Ureter (tissue), 1 donor: ENCODE measurements at regions not wholly inside any gene's neighbourhood (a gene's known extent, or its start where the extent isn't known, plus 50 kb on each side); places are given as distances from the start of the nearest gene placed in this dataset.

Source experiments
- DNase-seq: peaks from one replicate; pipeline ENCODE4 v3.0.0-alpha.2; 2020; ENCODE audit warnings: low spot score
- donor health status: DM: yes; HTN: yes; CAD: no.

DNA sequence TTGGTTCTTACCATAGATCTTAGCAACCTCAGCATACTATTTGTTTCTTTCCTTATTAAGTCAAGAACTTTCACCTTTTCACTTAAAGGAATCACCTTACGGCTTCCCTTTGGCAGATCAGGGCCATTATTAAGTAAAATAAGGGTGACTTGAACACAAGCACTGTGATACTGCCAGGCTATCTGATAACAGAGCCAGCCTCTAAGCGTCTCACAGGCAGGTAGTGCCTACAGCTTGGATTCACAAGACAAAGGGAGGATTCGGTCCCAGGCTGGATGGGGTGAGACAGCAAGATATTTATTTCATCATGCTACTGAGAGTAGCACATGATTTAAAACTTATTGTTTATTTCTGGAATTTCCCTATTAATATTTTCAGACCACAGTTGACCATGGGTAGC lies 218.6 kb downstream of the FOXO1 start:
- no peak for DNase-seq

DNA sequence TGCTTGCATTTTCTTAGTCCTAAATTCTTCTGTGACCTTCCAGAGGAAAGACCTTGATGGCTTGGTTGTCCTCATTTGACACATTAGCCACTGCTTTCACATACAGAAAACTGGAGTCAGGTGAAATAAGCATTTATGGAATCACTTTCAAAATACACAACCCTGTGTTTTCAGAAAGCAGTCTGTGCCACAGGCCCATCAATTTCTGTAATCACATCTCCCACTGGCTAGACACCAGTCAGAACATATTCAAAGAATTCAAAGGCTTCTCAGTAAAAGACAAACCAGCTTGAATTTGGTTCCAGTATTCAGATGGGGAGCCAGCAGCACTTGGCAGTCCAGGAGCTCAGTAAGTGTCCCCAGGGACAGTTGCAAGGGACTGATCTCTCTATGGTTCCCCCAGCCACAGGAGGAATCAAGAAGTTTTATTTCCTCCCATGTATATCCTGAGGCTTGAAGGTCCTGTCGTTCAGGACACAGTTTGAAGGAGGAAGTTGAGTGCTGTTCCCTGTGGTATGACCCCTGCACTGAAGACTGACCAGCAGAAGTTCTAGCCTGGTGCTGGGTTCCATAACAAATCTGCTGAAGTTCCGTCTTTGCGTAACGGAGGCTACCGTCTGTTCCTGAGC lies 214.3 kb downstream of the FOXO1 start:
- DNase-seq, result no peak

GRCh38 chr13:40452741-40453334 lies 213.6 kb downstream of the FOXO1 start:
- DNase-seq, result no peak

- no peak for DNase-seq
These were observed 213.0 kb downstream of the FOXO1 start for GRCh38 chr13:40453351-40454021.

GRCh38 chr13:40456397-40456953 lies 210.0 kb downstream of the FOXO1 start:
- no peak for DNase-seq

GRCh38 chr13:40456979-40457553 lies 209.4 kb downstream of the FOXO1 start:
- DNase-seq, result no peak

- DNase-seq, result no peak
These were observed 208.3 kb downstream of the FOXO1 start for GRCh38 chr13:40457929-40458719.

- no peak for DNase-seq
These were observed 207.8 kb downstream of the FOXO1 start for GRCh38 chr13:40458720-40458990.

DNA sequence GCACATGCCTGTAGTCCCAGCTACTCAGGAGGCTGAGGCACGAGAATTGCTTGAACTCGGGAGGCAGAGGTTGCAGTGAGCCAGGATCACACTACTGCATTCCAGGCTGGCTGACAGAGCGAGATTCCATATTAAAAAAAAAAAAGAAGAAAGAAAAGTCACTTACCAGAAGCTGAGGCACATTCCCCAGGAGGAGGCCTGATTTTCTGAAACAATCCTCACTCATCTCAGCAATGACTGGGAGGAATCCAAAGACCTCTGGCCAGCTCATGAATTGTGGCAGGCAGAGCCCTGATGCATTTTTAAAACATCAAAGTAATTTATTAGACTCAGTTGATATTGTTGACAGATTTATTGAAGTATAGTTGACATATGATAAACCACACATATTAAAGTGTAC lies 206.3 kb downstream of the FOXO1 start:
- DNase-seq, result no peak

DNA sequence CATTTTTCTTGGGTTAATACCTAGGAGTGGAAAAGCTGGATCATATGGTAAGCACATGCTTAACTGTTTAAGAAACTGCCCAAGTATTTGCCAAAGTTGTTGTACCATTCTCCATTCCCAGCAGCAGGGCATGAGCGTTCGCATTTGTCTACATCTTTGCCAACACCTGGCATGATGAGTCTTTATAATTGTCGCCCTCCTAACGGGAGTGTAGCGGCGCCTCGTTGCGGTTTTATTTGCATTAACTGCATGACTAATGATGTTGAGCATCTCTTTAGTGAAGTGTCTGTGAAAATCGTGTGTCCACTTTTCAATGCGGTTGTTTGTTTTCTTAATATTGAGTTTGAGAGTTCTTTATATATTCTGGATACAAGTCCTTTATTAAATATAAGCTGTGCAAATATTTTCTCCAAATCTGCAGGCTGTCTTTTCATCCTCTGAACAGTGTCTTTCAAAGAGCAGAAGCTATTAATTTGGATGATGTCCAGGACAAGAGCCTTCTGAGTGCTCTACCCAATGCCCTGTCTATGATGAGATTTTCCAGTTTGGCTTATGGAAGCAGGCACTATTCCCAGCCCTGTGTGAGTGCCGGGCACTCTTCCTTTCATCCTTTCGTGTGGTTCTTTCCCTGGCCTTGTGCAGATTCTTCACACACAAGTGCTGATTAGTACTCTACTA lies 202.0 kb downstream of the FOXO1 start:
- no peak for DNase-seq

DNA sequence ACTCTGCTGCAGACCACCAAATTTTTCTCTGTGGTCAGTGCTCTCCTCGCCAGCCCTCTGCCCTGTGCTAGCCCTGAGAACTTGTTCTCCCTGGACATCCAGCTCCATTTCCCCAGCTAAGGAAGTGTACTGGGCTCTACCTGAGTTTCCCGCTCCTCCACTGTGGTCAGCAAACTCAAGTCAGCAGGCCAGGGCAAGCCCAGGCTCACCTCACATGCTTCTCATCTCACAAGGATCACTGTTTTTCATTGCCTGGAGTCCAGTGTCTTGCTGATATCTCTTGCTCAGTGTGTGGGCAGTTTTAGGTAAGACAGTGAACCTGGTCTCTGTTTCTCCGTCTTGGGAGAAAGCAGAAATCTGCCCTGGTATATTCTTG lies 201.4 kb downstream of the FOXO1 start:
- no peak for DNase-seq

GRCh38 chr13:40466272-40466671 lies 200.2 kb downstream of the FOXO1 start:
- no peak for DNase-seq

- no peak for DNase-seq
These were observed 198.1 kb downstream of the FOXO1 start for GRCh38 chr13:40468227-40468838.

- DNase-seq, result no peak
These were observed 196.7 kb downstream of the FOXO1 start for GRCh38 chr13:40469581-40470310.

GRCh38 chr13:40470660-40471059 lies 195.8 kb downstream of the FOXO1 start:
- DNase-seq, result no peak

DNA sequence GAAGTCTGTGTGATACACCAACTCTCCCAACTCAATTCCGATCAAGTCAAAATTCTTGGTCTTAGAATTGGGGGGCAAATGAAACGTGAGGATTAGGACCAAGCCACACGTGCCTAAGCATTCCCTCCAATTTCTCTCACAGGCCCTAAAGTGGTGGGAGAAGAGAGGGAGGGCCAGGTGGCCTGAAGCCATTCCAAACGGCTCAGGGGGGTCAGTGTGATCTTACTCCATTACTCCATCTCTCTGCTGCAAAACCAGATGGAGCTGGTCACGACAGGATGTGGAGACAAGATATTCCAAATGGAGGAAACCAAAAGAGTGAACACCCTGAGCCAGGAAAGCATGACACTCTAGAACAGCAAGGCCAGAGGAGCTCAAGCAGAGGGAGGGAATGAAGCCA lies 195.4 kb downstream of the FOXO1 start:
- no peak for DNase-seq

GRCh38 chr13:40471911-40472310 lies 194.5 kb downstream of the FOXO1 start:
- no peak for DNase-seq

DNA sequence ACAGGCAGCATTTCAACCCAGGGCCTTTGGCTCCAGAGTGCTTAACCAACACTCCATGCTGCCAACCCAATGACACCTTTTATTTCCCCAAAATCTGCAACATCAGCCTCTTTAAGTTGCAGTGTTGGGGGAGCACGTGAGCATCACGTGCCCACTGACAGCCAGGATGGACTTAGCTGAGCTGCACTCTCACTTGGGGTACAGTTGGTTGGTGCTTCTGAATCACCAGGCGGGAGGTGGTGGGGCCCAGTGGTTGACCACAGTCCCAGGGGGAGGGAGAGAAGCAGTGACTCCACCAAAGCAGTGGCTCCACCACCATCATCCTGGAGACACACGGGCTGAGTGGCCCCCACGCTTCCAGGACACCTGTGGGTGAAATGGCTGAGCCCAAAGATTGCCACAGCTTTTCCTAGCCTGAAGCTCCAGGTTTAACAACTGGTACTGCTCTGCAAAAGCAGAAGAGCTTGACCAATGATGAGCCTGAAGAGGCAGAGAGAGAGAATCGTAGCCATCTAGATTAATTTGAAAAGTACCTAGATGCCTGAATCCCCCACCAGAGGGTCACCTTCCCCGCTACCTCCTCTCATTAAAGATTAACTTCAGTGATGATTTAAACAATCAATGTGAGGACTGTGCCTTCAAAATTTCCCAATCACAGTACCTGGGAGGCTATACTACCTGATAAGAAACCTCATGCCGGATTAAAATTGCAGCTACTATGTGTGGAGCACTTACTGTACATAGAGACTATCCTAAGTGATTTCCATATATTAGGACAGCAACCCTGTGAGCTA lies 193.8 kb downstream of the FOXO1 start:
- no peak for DNase-seq

DNA sequence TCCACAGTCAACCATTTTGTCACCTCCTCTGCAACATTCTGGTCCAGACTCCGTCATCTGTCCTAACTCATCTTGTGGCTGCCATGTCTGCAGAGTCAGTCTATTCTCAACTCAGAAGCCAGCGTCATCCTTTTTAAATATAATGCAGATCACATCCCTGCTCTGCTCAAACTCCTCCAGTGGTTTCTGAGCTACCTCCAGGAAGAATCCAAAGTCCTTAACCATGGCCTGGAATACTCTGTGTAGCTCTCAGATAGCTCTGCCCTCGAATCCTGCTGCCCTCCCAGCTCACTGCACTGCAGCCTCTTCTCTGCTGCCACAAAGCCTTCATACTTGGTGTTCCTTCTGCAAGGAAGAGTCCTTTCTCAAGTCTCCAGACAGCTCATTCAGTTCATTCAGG lies 190.8 kb downstream of the FOXO1 start:
- no peak for DNase-seq
